ENCODE measurements at regions not wholly inside any gene's neighbourhood (a gene's known extent, or its start where the extent isn't known, plus 50 kb on each side); places are given as distances from the start of the nearest gene placed in this dataset.

- TF ChIP-seq ISL1 (CRISPR knock-in tag; IDR thresholded peaks at IDR 0.05) (no peak), BACH2 (CRISPR knock-in tag; IDR thresholded peaks at IDR 0.05; ENCODE audit: borderline replicate concordance) (no peak), TCF4 (CRISPR knock-in tag; IDR thresholded peaks at IDR 0.05; ENCODE audit: borderline replicate concordance) (no peak), ZC3H10 (CRISPR knock-in tag; IDR thresholded peaks at IDR 0.05) (no peak), ZFP30 (CRISPR knock-in tag; IDR thresholded peaks at IDR 0.05) (no peak), CSRNP3 (CRISPR knock-in tag; IDR thresholded peaks at IDR 0.05) (no peak), ZNF565 (CRISPR knock-in tag; conservative IDR thresholded peaks at IDR 0.05; ENCODE audit: low read depth) (no peak), CSDC2 (CRISPR knock-in tag; IDR thresholded peaks at IDR 0.05) (no peak), PATZ1 (CRISPR knock-in tag; IDR thresholded peaks at IDR 0.05; ENCODE audit: borderline replicate concordance) (no peak), SNAI2 (CRISPR knock-in tag; IDR thresholded peaks at IDR 0.05) (no peak), GLIS3 (CRISPR knock-in tag; IDR thresholded peaks at IDR 0.05) (no peak), ZNF8 (CRISPR knock-in tag; IDR thresholded peaks at IDR 0.05) (no peak), TSHZ2 (CRISPR knock-in tag; IDR thresholded peaks at IDR 0.05) (no peak), ARNTL (CRISPR knock-in tag; IDR thresholded peaks at IDR 0.05; ENCODE audit: borderline replicate concordance, low read depth) (no peak)
- no peak for ATAC-seq
These were observed 452.2 kb upstream of the EEF2KMT start for GRCh38 chr16:5549802-5550201.

- no peak for TF ChIP-seq ZNF70 (CRISPR knock-in tag; IDR thresholded peaks at IDR 0.05)
- no peak for TF ChIP-seq ZNF565 (CRISPR knock-in tag; conservative IDR thresholded peaks at IDR 0.05; ENCODE audit: low read depth)
- TF ChIP-seq POU6F1 (CRISPR knock-in tag; IDR thresholded peaks at IDR 0.05; ENCODE audit: borderline replicate concordance, low read depth), result no peak
- TF ChIP-seq BACH2 (CRISPR knock-in tag; IDR thresholded peaks at IDR 0.05; ENCODE audit: borderline replicate concordance), result no peak
- TF ChIP-seq ZFP30 (CRISPR knock-in tag; IDR thresholded peaks at IDR 0.05), result no peak
- no peak for TF ChIP-seq TSHZ2 (CRISPR knock-in tag; IDR thresholded peaks at IDR 0.05)
- no peak for TF ChIP-seq TOX (CRISPR knock-in tag; IDR thresholded peaks at IDR 0.05; ENCODE audit: borderline replicate concordance)
- no peak for TF ChIP-seq RARB (CRISPR knock-in tag; IDR thresholded peaks at IDR 0.05)
- TF ChIP-seq CREB5 (CRISPR knock-in tag; IDR thresholded peaks at IDR 0.05; ENCODE audit: low read depth), result no peak
- no peak for TF ChIP-seq ARNTL (CRISPR knock-in tag; IDR thresholded peaks at IDR 0.05; ENCODE audit: borderline replicate concordance, low read depth)
- no peak for TF ChIP-seq SNAI2 (CRISPR knock-in tag; IDR thresholded peaks at IDR 0.05)
- no peak for TF ChIP-seq OSR1 (CRISPR knock-in tag; IDR thresholded peaks at IDR 0.05)
- TF ChIP-seq CSDC2 (CRISPR knock-in tag; IDR thresholded peaks at IDR 0.05), result no peak
- TF ChIP-seq PATZ1 (CRISPR knock-in tag; IDR thresholded peaks at IDR 0.05; ENCODE audit: borderline replicate concordance), result no peak
- no peak for TF ChIP-seq TCF4 (CRISPR knock-in tag; IDR thresholded peaks at IDR 0.05; ENCODE audit: borderline replicate concordance)
- no peak for TF ChIP-seq ZC3H10 (CRISPR knock-in tag; IDR thresholded peaks at IDR 0.05)
- no peak for TF ChIP-seq ZNF8 (CRISPR knock-in tag; IDR thresholded peaks at IDR 0.05)
- TF ChIP-seq ISL1 (CRISPR knock-in tag; IDR thresholded peaks at IDR 0.05), result no peak
- no peak for ATAC-seq
These were observed 443.8 kb upstream of the EEF2KMT start for GRCh38 chr16:5541356-5541755.

All from SK-N-SH treated with all-trans-retinoic acid at 6 μM for 48 hours (cell line).